H9 (cell line): ENCODE measurements at regions not wholly inside any gene's neighbourhood (a gene's known extent, or its start where the extent isn't known, plus 50 kb on each side); places are given as distances from the start of the nearest gene placed in this dataset.

Experiments used
- DNase-seq: peaks from one replicate; pipeline ENCODE4 v3.0.0-alpha.2; 2017
- H2AFZ ChIP-seq: one replicate; pipeline ENCODE4 v1.6.1; 2013; ENCODE audit warnings: mild to moderate bottlenecking, low read length, control low read depth, moderate library complexity
- H2AK5ac ChIP-seq: 2 replicates; pipeline ENCODE4 v1.6.1; 2013; ENCODE audit warnings: low read length, control low read depth, mixed read lengths; ENCODE audit not compliant: insufficient read length
- H2BK120ac ChIP-seq: one replicate; pipeline ENCODE4 v1.6.1; 2013; ENCODE audit warnings: low read depth, mild to moderate bottlenecking, low read length, control low read depth, inconsistent platforms; ENCODE audit not compliant: poor library complexity, severe bottlenecking
- H2BK12ac ChIP-seq: 2 replicates; pipeline ENCODE4 v1.6.1; 2013; ENCODE audit warnings: low read length, control low read depth, mixed read lengths, low read depth; ENCODE audit not compliant: insufficient read length
- H2BK15ac ChIP-seq: 2 replicates; pipeline ENCODE4 v1.6.1; 2013; ENCODE audit warnings: low read depth, low read length, control low read depth
- H2BK20ac ChIP-seq: one replicate; pipeline ENCODE4 v1.6.1; 2013; ENCODE audit warnings: low read depth, mild to moderate bottlenecking, low read length, control low read depth, inconsistent platforms; ENCODE audit not compliant: poor library complexity, severe bottlenecking
- H2BK5ac ChIP-seq: 2 replicates; pipeline ENCODE4 v1.6.1; 2013; ENCODE audit warnings: low read length, control low read depth, mixed read lengths; ENCODE audit not compliant: insufficient read length
- H3K14ac ChIP-seq: 2 replicates; pipeline ENCODE4 v1.6.1; 2013; ENCODE audit warnings: low read length, control low read depth; ENCODE audit not compliant: insufficient read depth
- H3K18ac ChIP-seq: 2 replicates; pipeline ENCODE4 v1.6.1; 2013; ENCODE audit warnings: low read depth, mild to moderate bottlenecking, mixed read lengths, low read length, control low read depth; ENCODE audit not compliant: insufficient read length
- H3K23ac ChIP-seq: 2 replicates; pipeline ENCODE4 v1.6.1; 2013; ENCODE audit warnings: low read length, control low read depth, mixed read lengths, low read depth; ENCODE audit not compliant: insufficient read length
- H3K23me2 ChIP-seq: 2 replicates; pipeline ENCODE4 v1.6.1; 2013; ENCODE audit warnings: low read depth, mild to moderate bottlenecking, mixed read lengths, low read length, control low read depth; ENCODE audit not compliant: insufficient read length, poor library complexity, severe bottlenecking
- H3K27ac ChIP-seq: 2 replicates; pipeline ENCODE4 v1.5.1; 2013; ENCODE audit warnings: low read length, control low read depth, mixed read lengths, low read depth; ENCODE audit not compliant: insufficient read length
- H3K27me3 ChIP-seq: 2 replicates; pipeline ENCODE4 v1.6.1; 2013; ENCODE audit warnings: low read length, control low read depth, inconsistent platforms; ENCODE audit not compliant: insufficient read depth
- H3K4ac ChIP-seq: 2 replicates; pipeline ENCODE4 v1.6.1; 2013; ENCODE audit warnings: low read depth, mild to moderate bottlenecking, control low read depth, inconsistent platforms, low read length, moderate library complexity
- H3K4me1 ChIP-seq: 2 replicates; pipeline ENCODE4 v1.6.1; 2013; ENCODE audit warnings: low read length, control low read depth, inconsistent platforms; ENCODE audit not compliant: insufficient read depth
- H3K4me2 ChIP-seq: 2 replicates; pipeline ENCODE4 v1.6.1; 2013; ENCODE audit warnings: low read length, control low read depth, mixed read lengths; ENCODE audit not compliant: insufficient read length, insufficient read depth
- H3K56ac ChIP-seq: 2 replicates; pipeline ENCODE4 v1.6.1; 2013; ENCODE audit warnings: low read depth, mild to moderate bottlenecking, mixed read lengths, low read length, control low read depth; ENCODE audit not compliant: insufficient read length
- H3K79me1 ChIP-seq: 2 replicates; pipeline ENCODE4 v1.6.1; 2013; ENCODE audit warnings: low read depth, mild to moderate bottlenecking, moderate library complexity, low read length, control low read depth, inconsistent platforms; ENCODE audit not compliant: insufficient read depth, poor library complexity, severe bottlenecking
- H3K79me2 ChIP-seq: 2 replicates; pipeline ENCODE4 v1.6.1; 2013; ENCODE audit warnings: low read length, control low read depth, inconsistent platforms; ENCODE audit not compliant: insufficient read depth
- H3K9ac ChIP-seq: 2 replicates; pipeline ENCODE4 v1.6.1; 2013; ENCODE audit warnings: low read length, control low read depth, mixed read lengths; ENCODE audit not compliant: insufficient read length; ENCODE audit errors: extremely low read depth
- H3K9me3 ChIP-seq: one replicate; pipeline ENCODE4 v1.6.1; 2013; ENCODE audit warnings: low read depth, low read length, inconsistent platforms; ENCODE audit not compliant: control insufficient read depth
- H3T11ph ChIP-seq: one replicate; pipeline ENCODE4 v1.6.1; 2013; ENCODE audit warnings: mild to moderate bottlenecking, low read length, control low read depth, inconsistent platforms
- H4K20me1 ChIP-seq: one replicate; pipeline ENCODE4 v1.6.1; 2013; ENCODE audit not compliant: control insufficient read depth, insufficient read length, insufficient read depth
- H4K5ac ChIP-seq: 2 replicates; pipeline ENCODE4 v1.6.1; 2013; ENCODE audit warnings: low read depth, mild to moderate bottlenecking, mixed read lengths, low read length, control low read depth; ENCODE audit not compliant: insufficient read length
- H4K8ac ChIP-seq: replicated peaks from 2 replicates; pipeline ENCODE4 v1.6.1; 2013; ENCODE audit warnings: low read length, control low read depth, mixed read lengths, low read depth; ENCODE audit not compliant: insufficient read length
- H4K91ac ChIP-seq: 2 replicates; pipeline ENCODE4 v1.6.1; 2013; ENCODE audit warnings: low read depth, mild to moderate bottlenecking, moderate library complexity, mixed read lengths, low read length, control low read depth; ENCODE audit not compliant: insufficient read length
- H3K27ac Mint-ChIP-seq, 3 experiments: 2 replicates in 2 of 3; 3 replicates in 1 of 3; pipeline ENCODE4 v1.8.0; 2020 to 2021; ENCODE audit warnings: mixed read lengths in 3 of 3, mild to moderate bottlenecking in 1 of 3, moderate library complexity in 1 of 3
- H3K27me3 Mint-ChIP-seq: 2 replicates; pipeline ENCODE4 v1.8.0; 2021; ENCODE audit warnings: low read depth, mild to moderate bottlenecking, moderate library complexity, mixed read lengths
- H3K36me3 Mint-ChIP-seq, 3 experiments: 2 replicates in 2 of 3; 3 replicates in 1 of 3; pipeline ENCODE4 v1.8.0; 2020 to 2021; ENCODE audit warnings: low read depth in 3 of 3, mixed read lengths in 3 of 3; ENCODE audit not compliant: insufficient read depth in 1 of 3
- H3K4me1 Mint-ChIP-seq, 2 experiments: 2 replicates each; pipeline ENCODE4 v1.8.0; 2020; ENCODE audit warnings: mixed read lengths in 2 of 2
- H3K4me3 Mint-ChIP-seq, 2 experiments: 2 replicates in 1 of 2; 3 replicates in 1 of 2; pipeline ENCODE4 v1.8.0; 2020 to 2021; ENCODE audit warnings: mild to moderate bottlenecking in 2 of 2, mixed read lengths in 2 of 2, moderate library complexity in 1 of 2
- H3K9me3 Mint-ChIP-seq, 2 experiments: 2 replicates in 1 of 2; 3 replicates in 1 of 2; pipeline ENCODE4 v1.8.0; 2020; ENCODE audit warnings: mild to moderate bottlenecking in 2 of 2, mixed read lengths in 2 of 2, moderate library complexity in 1 of 2
- WGBS: extraction: QIAGEN DNeasy Blood & Tissue Kit; methylation state at CpG from one replicate; pipeline ENCODE4 v1.1.7; 2013; ENCODE audit warnings: missing lambda C conversion rate, low lambda C conversion rate, mixed read lengths; ENCODE audit not compliant: insufficient read length; ENCODE audit errors: extremely low coverage; 5-methylcytosine and 5-hydroxymethylcytosine counted together
- TF ChIP-seq, protein P1 (sequence below): fragments of 200-600 bp; sonication (generic); conservative IDR thresholded peaks from 3 replicates; pipeline ENCODE4 v1.8.0; 2021; ENCODE audit warnings: antibody characterized with exemption, mild to moderate bottlenecking

- Histone ChIP-seq H3K14ac (no peak overlapping the region), H2AK5ac (no peak overlapping the region), H3K9me3 (no peaks in the 10 kb centered on the region), H3T11ph (no peak overlapping the region), H3K79me1 (no peaks in the 10 kb centered on the region), H2AFZ (no peak overlapping the region), H3K56ac (no peak overlapping the region), H2BK15ac (no peak overlapping the region), H4K20me1 (no peaks in the 10 kb centered on the region), H3K4me2 (no peak overlapping the region), H3K4me1 (peaks cover 2% of the 10 kb centered on the region; the same call in 1 of the 2 replicates), H4K5ac (no peak overlapping the region), H3K27ac (no peak overlapping the region), H2BK20ac (no peak overlapping the region), H2BK5ac (no peak overlapping the region), H4K8ac (no peak overlapping the region), H3K18ac (no peak overlapping the region), H3K23me2 (no peaks in the 10 kb centered on the region), H2BK120ac (no peak overlapping the region), H3K27me3 (no peaks in the 10 kb centered on the region), H3K23ac (no peak overlapping the region), H4K91ac (no peak overlapping the region), H3K79me2 (no peaks in the 10 kb centered on the region), H2BK12ac (no peak overlapping the region), H3K4ac (no peak overlapping the region), H3K9ac (no peak overlapping the region)
- TF ChIP-seq, protein P1, sequence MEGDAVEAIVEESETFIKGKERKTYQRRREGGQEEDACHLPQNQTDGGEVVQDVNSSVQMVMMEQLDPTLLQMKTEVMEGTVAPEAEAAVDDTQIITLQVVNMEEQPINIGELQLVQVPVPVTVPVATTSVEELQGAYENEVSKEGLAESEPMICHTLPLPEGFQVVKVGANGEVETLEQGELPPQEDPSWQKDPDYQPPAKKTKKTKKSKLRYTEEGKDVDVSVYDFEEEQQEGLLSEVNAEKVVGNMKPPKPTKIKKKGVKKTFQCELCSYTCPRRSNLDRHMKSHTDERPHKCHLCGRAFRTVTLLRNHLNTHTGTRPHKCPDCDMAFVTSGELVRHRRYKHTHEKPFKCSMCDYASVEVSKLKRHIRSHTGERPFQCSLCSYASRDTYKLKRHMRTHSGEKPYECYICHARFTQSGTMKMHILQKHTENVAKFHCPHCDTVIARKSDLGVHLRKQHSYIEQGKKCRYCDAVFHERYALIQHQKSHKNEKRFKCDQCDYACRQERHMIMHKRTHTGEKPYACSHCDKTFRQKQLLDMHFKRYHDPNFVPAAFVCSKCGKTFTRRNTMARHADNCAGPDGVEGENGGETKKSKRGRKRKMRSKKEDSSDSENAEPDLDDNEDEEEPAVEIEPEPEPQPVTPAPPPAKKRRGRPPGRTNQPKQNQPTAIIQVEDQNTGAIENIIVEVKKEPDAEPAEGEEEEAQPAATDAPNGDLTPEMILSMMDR, result no peak
- H3K4me3 Mint-ChIP-seq, result no peak overlapping the region
- WGBS, result no CpG with 5 or more reads among the region's 3 CpGs
- no peaks in the 10 kb centered on the region for H3K36me3 Mint-ChIP-seq
- H3K27ac Mint-ChIP-seq, result no peak overlapping the region
- no peaks in the 10 kb centered on the region for H3K27me3 Mint-ChIP-seq
- DNase-seq, result no peak
- peaks cover 6 to 10% of the 10 kb centered on the region in 2 experiments for H3K4me1 Mint-ChIP-seq
- H3K9me3 Mint-ChIP-seq, result no peaks in the 10 kb centered on the region
These were observed 367.9 kb downstream of the METTL15 start for GRCh38 chr11:28476049-28476448.
